ENCODE measurements at regions not wholly inside any gene's neighbourhood (a gene's known extent, or its start where the extent isn't known, plus 50 kb on each side); places are given as distances from the start of the nearest gene placed in this dataset.

DNA sequence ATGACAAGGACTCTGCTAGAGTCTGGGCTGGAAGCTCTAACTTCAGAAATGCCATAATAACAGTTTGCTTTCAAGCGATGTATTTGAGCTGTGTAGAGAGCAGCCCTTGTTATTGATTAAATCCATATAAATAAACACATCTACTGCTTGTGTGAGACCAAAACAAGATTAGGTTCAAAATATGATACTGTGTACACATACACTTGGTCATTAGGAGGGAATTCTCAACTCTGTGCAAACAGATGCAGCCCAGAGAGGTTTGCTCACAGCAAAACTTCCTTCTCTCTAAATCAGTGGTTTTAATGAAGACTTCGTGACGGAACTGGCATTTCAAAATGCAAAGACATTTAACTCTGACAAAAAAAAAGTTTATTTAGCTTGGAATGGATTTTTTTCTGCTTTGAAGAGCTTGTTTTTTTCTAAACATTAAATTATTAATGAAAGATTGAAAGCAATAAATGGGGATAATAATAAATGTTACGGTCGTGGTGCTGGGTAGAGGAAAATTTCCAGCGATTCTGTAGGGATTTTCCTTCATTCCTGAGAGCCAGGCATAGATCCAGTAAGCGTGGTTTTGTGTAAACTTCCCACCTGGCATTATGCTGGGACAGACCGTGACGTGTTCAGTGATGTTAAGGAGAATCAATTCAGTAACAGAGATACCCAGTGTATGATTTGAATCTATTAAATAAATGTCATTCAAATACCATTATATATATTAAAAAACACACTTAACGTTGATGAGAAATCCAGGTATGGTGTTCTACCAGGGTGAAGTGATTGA is 213.7 kb downstream of the TEX29 start:
- TF ChIP-seq, protein P1, sequence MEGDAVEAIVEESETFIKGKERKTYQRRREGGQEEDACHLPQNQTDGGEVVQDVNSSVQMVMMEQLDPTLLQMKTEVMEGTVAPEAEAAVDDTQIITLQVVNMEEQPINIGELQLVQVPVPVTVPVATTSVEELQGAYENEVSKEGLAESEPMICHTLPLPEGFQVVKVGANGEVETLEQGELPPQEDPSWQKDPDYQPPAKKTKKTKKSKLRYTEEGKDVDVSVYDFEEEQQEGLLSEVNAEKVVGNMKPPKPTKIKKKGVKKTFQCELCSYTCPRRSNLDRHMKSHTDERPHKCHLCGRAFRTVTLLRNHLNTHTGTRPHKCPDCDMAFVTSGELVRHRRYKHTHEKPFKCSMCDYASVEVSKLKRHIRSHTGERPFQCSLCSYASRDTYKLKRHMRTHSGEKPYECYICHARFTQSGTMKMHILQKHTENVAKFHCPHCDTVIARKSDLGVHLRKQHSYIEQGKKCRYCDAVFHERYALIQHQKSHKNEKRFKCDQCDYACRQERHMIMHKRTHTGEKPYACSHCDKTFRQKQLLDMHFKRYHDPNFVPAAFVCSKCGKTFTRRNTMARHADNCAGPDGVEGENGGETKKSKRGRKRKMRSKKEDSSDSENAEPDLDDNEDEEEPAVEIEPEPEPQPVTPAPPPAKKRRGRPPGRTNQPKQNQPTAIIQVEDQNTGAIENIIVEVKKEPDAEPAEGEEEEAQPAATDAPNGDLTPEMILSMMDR (optimal IDR thresholded peaks at IDR 0.05 in 1 of 3, IDR thresholded peaks at IDR 0.05 in 1 of 3, conservative IDR thresholded peaks at IDR 0.05 in 1 of 3; ENCODE audit: extremely low read depth in 1 of 3, insufficient read depth in 2 of 3, low read length in 3 of 3): no peak
- no peak for TF ChIP-seq EZH2 (IDR thresholded peaks at IDR 0.05; ENCODE audit: low read length)

Data from keratinocyte (primary cell).